ENCODE measurements at regions not wholly inside any gene's neighbourhood (a gene's known extent, or its start where the extent isn't known, plus 50 kb on each side); places are given as distances from the start of the nearest gene placed in this dataset.
A peak's percentile ranks its signal among the peaks of the same experiment; 100 is the strongest.

- no peak overlapping the region for H3K4me3 ChIP-seq (ENCODE audit: low read depth, low read length)
- no peak for TF ChIP-seq CTCF (IDR thresholded peaks at IDR 0.05; ENCODE audit: low read depth, low read length)
- no peaks in the 10 kb centered on the region for H3K4me1 ChIP-seq
- H3K9me3 ChIP-seq: no peaks in the 10 kb centered on the region
- no peaks in the 10 kb centered on the region for H3K27me3 ChIP-seq
- DNase-seq: no peak
- no peaks in the 10 kb centered on the region for H3K36me3 ChIP-seq
Measured at GRCh38 chr10:131450216-131450765, 138.8 kb upstream of the TCERG1L start.

GRCh38 chr10:131451407-131452015 lies 140.0 kb upstream of the TCERG1L start:
- DNase-seq: no peak
- Histone ChIP-seq H3K4me3 (ENCODE audit: low read depth, low read length) (no peak overlapping the region), H3K27me3 (no peaks in the 10 kb centered on the region), H3K9me3 (no peaks in the 10 kb centered on the region), H3K36me3 (no peaks in the 10 kb centered on the region), H3K4me1 (no peaks in the 10 kb centered on the region)
- no peak for TF ChIP-seq CTCF (IDR thresholded peaks at IDR 0.05; ENCODE audit: low read depth, low read length)

GRCh38 chr10:131452926-131453720 lies 141.6 kb upstream of the TCERG1L start:
- H3K36me3 ChIP-seq: no peaks in the 10 kb centered on the region
- no peaks in the 10 kb centered on the region for H3K4me1 ChIP-seq
- peak; percentile 37 for DNase-seq
- peak overlapping the region; percentile 28 for H3K4me3 ChIP-seq (ENCODE audit: low read depth, low read length)
- TF ChIP-seq CTCF (IDR thresholded peaks at IDR 0.05; ENCODE audit: low read depth, low read length): no peak
- H3K27me3 ChIP-seq: no peaks in the 10 kb centered on the region
- H3K9me3 ChIP-seq: no peaks in the 10 kb centered on the region

- H3K4me1 ChIP-seq: no peaks in the 10 kb centered on the region
- DNase-seq: peak; percentile 68
- no peaks in the 10 kb centered on the region for H3K27me3 ChIP-seq
- no peaks in the 10 kb centered on the region for H3K36me3 ChIP-seq
- peak overlapping the region; percentile 28 for H3K4me3 ChIP-seq (ENCODE audit: low read depth, low read length)
- TF ChIP-seq CTCF (IDR thresholded peaks at IDR 0.05; ENCODE audit: low read depth, low read length): peak; percentile 68
- no peaks in the 10 kb centered on the region for H3K9me3 ChIP-seq
Measured at GRCh38 chr10:131453721-131454634, 142.5 kb upstream of the TCERG1L start.

- Histone ChIP-seq H3K27me3 (no peaks in the 10 kb centered on the region), H3K36me3 (no peaks in the 10 kb centered on the region), H3K9me3 (no peaks in the 10 kb centered on the region), H3K4me3 (ENCODE audit: low read depth, low read length) (no peak overlapping the region), H3K4me1 (no peaks in the 10 kb centered on the region)
- TF ChIP-seq CTCF (IDR thresholded peaks at IDR 0.05; ENCODE audit: low read depth, low read length): no peak
- no peak for DNase-seq
Measured at GRCh38 chr10:131456411-131456810, 144.9 kb upstream of the TCERG1L start.

Data from BE2C (cell line).